MM.1S (cell line): ENCODE measurements at regions not wholly inside any gene's neighbourhood (a gene's known extent, or its start where the extent isn't known, plus 50 kb on each side); places are given as distances from the start of the nearest gene placed in this dataset.

Source experiments
- DNase-seq: peaks from one replicate; pipeline ENCODE4 v3.0.0-alpha.2; 2015
- H2AFZ ChIP-seq: fragments of 300-600 bp; sonication (generic); 2 replicates; pipeline ENCODE4 v1.6.0; 2016; ENCODE audit warnings: antibody characterized with exemption, low read length
- H3F3A ChIP-seq: fragments of 300-600 bp; sonication (generic); 2 replicates; pipeline ENCODE4 v1.6.1; 2016; ENCODE audit warnings: mild to moderate bottlenecking, antibody characterized with exemption, low read length, moderate library complexity, mixed read lengths; ENCODE audit not compliant: insufficient read depth
- H3K27ac ChIP-seq: fragments of 300-600 bp; sonication (generic); 2 replicates; pipeline ENCODE4 v1.5.1; 2016; ENCODE audit warnings: mild to moderate bottlenecking, low read length
- H3K27me3 ChIP-seq: fragments of 300-600 bp; sonication (generic); replicated peaks from 2 replicates; pipeline ENCODE4 v1.6.0; 2016; ENCODE audit warnings: low read length; ENCODE audit not compliant: insufficient read depth
- H3K36me3 ChIP-seq: fragments of 300-600 bp; sonication (generic); replicated peaks from 2 replicates; pipeline ENCODE4 v1.6.1; 2016; ENCODE audit warnings: mild to moderate bottlenecking, low read length, mixed read lengths; ENCODE audit not compliant: insufficient read depth
- H3K4me1 ChIP-seq: fragments of 300-600 bp; sonication (generic); 2 replicates; pipeline ENCODE4 v1.6.1; 2016; ENCODE audit warnings: low read length, mixed read lengths
- H3K4me2 ChIP-seq: fragments of 300-600 bp; sonication (generic); 2 replicates; pipeline ENCODE4 v1.6.0; 2016; ENCODE audit warnings: low read depth, low read length
- H3K4me3 ChIP-seq: fragments of 300-600 bp; sonication (generic); 2 replicates; pipeline ENCODE4 v1.5.1; 2016; ENCODE audit warnings: low read length, mixed read lengths
- H3K79me2 ChIP-seq: fragments of 300-600 bp; sonication (generic); 2 replicates; pipeline ENCODE4 v1.6.1; 2016; ENCODE audit warnings: mixed run types, low read length, mixed read lengths
- H3K9ac ChIP-seq: fragments of 300-600 bp; sonication (generic); 2 replicates; pipeline ENCODE4 v1.6.1; 2016; ENCODE audit warnings: low read length, mixed read lengths
- H3K9me2 ChIP-seq: fragments of 300-600 bp; sonication (generic); replicated peaks from 2 replicates; pipeline ENCODE4 v1.6.1; 2016; ENCODE audit warnings: mild to moderate bottlenecking, low read length, mixed read lengths; ENCODE audit not compliant: insufficient read depth
- H3K9me3 ChIP-seq: fragments of 300-600 bp; sonication (generic); replicated peaks from 2 replicates; pipeline ENCODE4 v1.6.1; 2016; ENCODE audit warnings: mild to moderate bottlenecking, low read length, mixed read lengths; ENCODE audit not compliant: insufficient read depth
- H4K20me1 ChIP-seq: fragments of 300-600 bp; sonication (generic); 2 replicates; pipeline ENCODE4 v1.6.1; 2016; ENCODE audit warnings: mild to moderate bottlenecking, low read length, moderate library complexity, mixed read lengths; ENCODE audit not compliant: insufficient read depth
- EZH2 ChIP-seq: fragments of 300-600 bp; sonication (generic); optimal IDR thresholded peaks from 2 replicates; pipeline ENCODE3; 2017; ENCODE audit warnings: low read depth, mild to moderate bottlenecking, antibody characterized with exemption, low read length, mixed read lengths
- EZH2phosphoT487 ChIP-seq: fragments of 300-600 bp; sonication (generic); IDR thresholded peaks from 2 replicates; pipeline ENCODE4 v1.6.1; 2018; ENCODE audit warnings: antibody characterized with exemption, low read length
- TF ChIP-seq, protein P1 (sequence below): fragments of 300-600 bp; sonication (generic); IDR thresholded peaks from 2 replicates; pipeline ENCODE4 v1.5.1; 2016; ENCODE audit warnings: antibody characterized with exemption, low read length, mixed read lengths

DNA sequence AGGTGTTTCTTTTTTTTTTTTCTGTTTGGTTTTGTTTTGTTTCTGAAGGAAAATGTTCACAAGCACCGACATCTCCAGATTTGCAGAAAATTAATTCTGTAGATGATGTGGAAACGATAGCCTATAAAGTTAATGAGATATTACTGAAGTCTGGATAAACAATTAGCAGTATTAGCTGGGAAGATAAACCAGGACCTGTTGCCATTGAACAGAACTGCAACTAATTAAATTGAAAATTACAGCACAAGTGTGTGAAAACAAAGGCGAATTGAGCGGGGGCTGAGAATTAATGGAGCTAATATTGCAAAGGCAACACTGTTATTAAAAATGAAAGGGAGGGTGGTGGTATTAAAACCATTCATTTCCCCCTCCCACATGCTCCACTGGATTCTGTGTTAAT lies 107.5 kb upstream of the AJAP1 start:
- no peak overlapping the region for H2AFZ ChIP-seq
- no peaks in the 10 kb centered on the region for H3K9me3 ChIP-seq
- no peak overlapping the region for H3K4me3 ChIP-seq
- no peaks in the 10 kb centered on the region for H3K4me1 ChIP-seq
- DNase-seq = no peak
- H3K27ac ChIP-seq = no peak overlapping the region
- H3F3A ChIP-seq = no peaks in the 10 kb centered on the region
- peaks cover 57% of the 10 kb centered on the region for H3K27me3 ChIP-seq
- no peak overlapping the region for H3K4me2 ChIP-seq
- H3K9ac ChIP-seq = no peak overlapping the region
- TF ChIP-seq EZH2phosphoT487 (no peak), EZH2 (no peak)
- TF ChIP-seq, protein P1, sequence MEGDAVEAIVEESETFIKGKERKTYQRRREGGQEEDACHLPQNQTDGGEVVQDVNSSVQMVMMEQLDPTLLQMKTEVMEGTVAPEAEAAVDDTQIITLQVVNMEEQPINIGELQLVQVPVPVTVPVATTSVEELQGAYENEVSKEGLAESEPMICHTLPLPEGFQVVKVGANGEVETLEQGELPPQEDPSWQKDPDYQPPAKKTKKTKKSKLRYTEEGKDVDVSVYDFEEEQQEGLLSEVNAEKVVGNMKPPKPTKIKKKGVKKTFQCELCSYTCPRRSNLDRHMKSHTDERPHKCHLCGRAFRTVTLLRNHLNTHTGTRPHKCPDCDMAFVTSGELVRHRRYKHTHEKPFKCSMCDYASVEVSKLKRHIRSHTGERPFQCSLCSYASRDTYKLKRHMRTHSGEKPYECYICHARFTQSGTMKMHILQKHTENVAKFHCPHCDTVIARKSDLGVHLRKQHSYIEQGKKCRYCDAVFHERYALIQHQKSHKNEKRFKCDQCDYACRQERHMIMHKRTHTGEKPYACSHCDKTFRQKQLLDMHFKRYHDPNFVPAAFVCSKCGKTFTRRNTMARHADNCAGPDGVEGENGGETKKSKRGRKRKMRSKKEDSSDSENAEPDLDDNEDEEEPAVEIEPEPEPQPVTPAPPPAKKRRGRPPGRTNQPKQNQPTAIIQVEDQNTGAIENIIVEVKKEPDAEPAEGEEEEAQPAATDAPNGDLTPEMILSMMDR = no peak
- no peaks in the 10 kb centered on the region for H3K36me3 ChIP-seq
- no peaks in the 10 kb centered on the region for H4K20me1 ChIP-seq
- no peaks in the 10 kb centered on the region for H3K79me2 ChIP-seq
- H3K9me2 ChIP-seq = no peaks in the 10 kb centered on the region

DNA sequence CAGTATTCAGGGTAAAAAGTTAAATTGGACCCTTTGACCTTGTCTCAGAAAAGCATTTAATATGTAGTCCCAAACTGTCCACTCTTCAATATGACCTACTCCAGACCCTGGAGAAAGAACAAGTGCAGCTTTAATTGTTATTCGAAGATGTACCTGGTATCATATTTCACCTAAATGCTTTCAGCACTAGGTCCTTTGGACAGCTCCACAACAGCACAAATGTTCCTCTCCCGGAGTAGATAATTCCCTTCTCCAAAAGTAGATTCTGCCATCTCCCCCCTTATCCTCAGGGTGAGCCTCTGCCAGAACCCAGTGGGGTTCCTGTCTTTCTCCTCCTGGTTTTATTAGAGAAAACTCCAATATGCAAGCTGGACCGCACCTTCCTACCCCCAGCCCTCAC lies 104.5 kb upstream of the AJAP1 start:
- Histone ChIP-seq H3K4me1 (no peaks in the 10 kb centered on the region), H3K79me2 (no peaks in the 10 kb centered on the region), H3K27me3 (peaks cover 48% of the 10 kb centered on the region), H2AFZ (no peak overlapping the region), H3K9ac (no peak overlapping the region), H3K4me3 (no peak overlapping the region), H3K4me2 (no peak overlapping the region), H3K9me2 (no peaks in the 10 kb centered on the region), H3K36me3 (no peaks in the 10 kb centered on the region), H4K20me1 (no peaks in the 10 kb centered on the region), H3F3A (no peaks in the 10 kb centered on the region), H3K9me3 (no peaks in the 10 kb centered on the region), H3K27ac (no peak overlapping the region)
- TF ChIP-seq, protein P1 = no peak
- TF ChIP-seq EZH2 (no peak), EZH2phosphoT487 (no peak)
- DNase-seq = no peak

DNA sequence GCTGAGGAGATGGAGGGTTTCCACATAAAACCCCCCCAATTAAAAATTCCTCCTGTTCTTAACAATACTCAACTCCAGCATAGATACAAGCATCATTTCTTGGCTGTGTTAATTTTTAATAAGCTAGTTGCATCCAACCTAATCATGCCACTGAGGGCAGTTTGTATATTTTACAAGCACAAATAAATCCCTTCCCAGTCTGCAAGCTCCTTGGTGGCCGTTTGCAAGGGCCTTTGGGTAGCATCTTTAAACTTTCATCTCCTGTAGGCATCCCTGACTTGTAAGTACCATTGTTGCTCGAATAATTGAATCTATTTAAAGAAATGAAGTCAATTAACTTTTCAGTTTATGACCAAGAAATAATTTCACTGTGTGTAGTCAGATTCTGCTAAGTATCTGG lies 103.5 kb upstream of the AJAP1 start:
- H3K9ac ChIP-seq = no peak overlapping the region
- TF ChIP-seq EZH2phosphoT487 = no peak
- no peak for TF ChIP-seq EZH2
- TF ChIP-seq, protein P1 = no peak
- H4K20me1 ChIP-seq = no peaks in the 10 kb centered on the region
- H3K36me3 ChIP-seq = no peaks in the 10 kb centered on the region
- DNase-seq = no peak
- H3K9me2 ChIP-seq = no peaks in the 10 kb centered on the region
- peaks cover 55% of the 10 kb centered on the region for H3K27me3 ChIP-seq
- H3K4me3 ChIP-seq = no peak overlapping the region
- H3K9me3 ChIP-seq = no peaks in the 10 kb centered on the region
- no peak overlapping the region for H3K4me2 ChIP-seq
- no peak overlapping the region for H3K27ac ChIP-seq
- H3K79me2 ChIP-seq = no peaks in the 10 kb centered on the region
- no peaks in the 10 kb centered on the region for H3F3A ChIP-seq
- no peak overlapping the region for H2AFZ ChIP-seq
- H3K4me1 ChIP-seq = no peaks in the 10 kb centered on the region
